ENCODE measurements at regions not wholly inside any gene's neighbourhood (a gene's known extent, or its start where the extent isn't known, plus 50 kb on each side); places are given as distances from the start of the nearest gene placed in this dataset.

- WGBS, 2 donors: 9 to 11% methylated on average over 4 of the region's 4 CpGs
- DNase-seq: no peak
- intact Hi-C loops (cut with DNase I): no loop called here
Measured at GRCh38 chr7:88357781-88358525, 51.3 kb upstream of the STEAP4 start.

GRCh38 chr7:88357294-88357693 is 50.6 kb upstream of the STEAP4 start:
- peak in 3 of 6 donors; percentile 9 to 31 (median 24) for DNase-seq
- no peaks in the 10 kb centered on the region for H3K27me3 ChIP-seq
- no peak for TF ChIP-seq CTCF (IDR thresholded peaks at IDR 0.05)
- H3K27ac ChIP-seq: peak overlapping the region in 2 of 4 donors; percentile 13 to 34
- no peak for FAIRE-seq
- ATAC-seq: peak; percentile 54 to 87 (median 78)
- H3K36me3 ChIP-seq: no peaks in the 10 kb centered on the region
- WGBS, 2 donors: 17 to 23% methylated on average over 1 of the region's 1 CpG
- H3K4me1 ChIP-seq: peaks cover 11 to 16% (median 15%) of the 10 kb centered on the region in 3 donors
- H3K9me3 ChIP-seq: no peaks in the 10 kb centered on the region
- intact Hi-C loops (cut with DNase I): no loop called here
- H3K4me3 ChIP-seq: no peak overlapping the region

More at GRCh38 chr7:88357781-88358525, 51.3 kb upstream of the STEAP4 start:
- Histone ChIP-seq H3K4me3 (peak overlapping the region in 1 of 4 donors; percentile 13), H3K4me1 (peaks cover 11 to 16% (median 15%) of the 10 kb centered on the region in 3 donors), H3K27ac (peak overlapping the region in 2 of 4 donors; percentile 13 to 34), H3K27me3 (no peaks in the 10 kb centered on the region), H3K36me3 (no peaks in the 10 kb centered on the region), H3K9me3 (no peaks in the 10 kb centered on the region)
- FAIRE-seq (no peak), ATAC-seq (peak; percentile 73 to 92 (median 87))
- TF ChIP-seq CTCF (IDR thresholded peaks at IDR 0.05): no peak
